B cell (primary cell): ENCODE measurements at regions not wholly inside any gene's neighbourhood (a gene's known extent, or its start where the extent isn't known, plus 50 kb on each side); places are given as distances from the start of the nearest gene placed in this dataset.

Experiments used
- CTCF ChIP-seq: fragments of 200-600 bp; IDR thresholded peaks from one replicate; pipeline ENCODE4 v1.8.0; 2022; ENCODE audit warnings: antibody characterized with exemption, mild to moderate bottlenecking
- EZH2 ChIP-seq: IDR thresholded peaks from 2 replicates; pipeline ENCODE4 v1.6.1; 2012; ENCODE audit warnings: borderline replicate concordance, low read depth, mild to moderate bottlenecking, moderate library complexity, low read length; ENCODE audit not compliant: insufficient read depth, poor library complexity, severe bottlenecking

DNA sequence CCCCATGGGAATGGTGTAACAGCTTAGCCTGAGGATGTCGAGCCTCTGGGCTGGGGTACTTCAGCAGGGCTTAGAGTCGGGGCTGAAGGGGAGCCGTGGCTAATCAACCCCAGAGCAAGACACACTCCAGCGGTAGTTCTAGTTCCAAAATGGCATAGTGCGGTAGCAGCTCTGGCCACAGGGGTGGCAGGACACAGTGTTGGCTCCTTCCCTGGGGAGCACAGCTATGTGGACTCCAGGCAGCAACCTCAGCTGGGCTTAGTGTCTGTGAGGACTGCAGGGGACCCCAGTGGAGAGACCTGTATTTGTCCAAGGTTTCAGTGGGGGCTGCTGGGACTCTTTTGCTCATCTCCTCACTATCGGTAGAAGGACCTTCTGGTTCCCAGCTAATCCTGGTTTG lies 70.8 kb upstream of the PCDH20 start:
- TF ChIP-seq CTCF (no peak), EZH2 (no peak)
